ENCODE measurements at regions not wholly inside any gene's neighbourhood (a gene's known extent, or its start where the extent isn't known, plus 50 kb on each side); places are given as distances from the start of the nearest gene placed in this dataset.

GRCh38 chr2:21610304-21610703 is 486.5 kb downstream of the TDRD15 start:
- Histone ChIP-seq H2AFZ (ENCODE audit: low read depth, low read length, poor library complexity, severe bottlenecking) (no peak overlapping the region), H3K4me3 (replicated peaks in 1 of 2; ENCODE audit: low read depth in 1 of 2, low read length in 2 of 2) (no peak overlapping the region), H3K27me3 (ENCODE audit: insufficient read depth, low read length) (no peaks in the 10 kb centered on the region), H3K9ac (ENCODE audit: low read length) (no peak overlapping the region), H3K9me2 (ENCODE audit: insufficient read depth) (no peaks in the 10 kb centered on the region), H3K27ac (ENCODE audit: low read depth, low read length) (no peak overlapping the region), H3K4me1 (ENCODE audit: control insufficient read depth in 1 of 2, insufficient read depth in 2 of 2, low read length in 2 of 2) (no peaks in the 10 kb centered on the region), H3K36me3 (ENCODE audit: control insufficient read depth in 1 of 2, insufficient read depth in 2 of 2, low read length in 2 of 2) (no peaks in the 10 kb centered on the region), H3K4me2 (ENCODE audit: low read length) (no peak overlapping the region), H4K20me1 (ENCODE audit: insufficient read depth) (no peaks in the 10 kb centered on the region), H3K79me2 (ENCODE audit: insufficient read depth, low read length) (no peaks in the 10 kb centered on the region), H3K9me3 (ENCODE audit: control insufficient read depth in 1 of 2, insufficient read depth in 1 of 2, low read depth in 1 of 2, low read length in 2 of 2) (peaks cover 3 to 19% of the 10 kb centered on the region in 2 experiments; a peak in 2 of 4 replicates)
- POLR2A ChIA-PET = no interaction called here
- RAD21 ChIA-PET (ENCODE audit: low non-redundant PET in 1 of 2, low total read pairs in 2 of 2, uncharacterized antibody in 2 of 2, unreplicated experiment in 2 of 2) = no interaction called here
- CTCF ChIA-PET = no interaction called here
- no peak for TF ChIP-seq EGR1 (IDR thresholded peaks at IDR 0.05; ENCODE audit: low read depth)
- ATAC-seq = no peak
- DNase-seq (ENCODE audit: low read depth, low spot score) = no peak
- no TSS peak for BruUV-seq (replicated peaks)
- intact Hi-C loops (cut with micrococcal nuclease) = no loop called here

GRCh38 chr2:21617885-21618434 is 494.2 kb downstream of the TDRD15 start:
- POLR2A ChIA-PET = no interaction called here
- no peak overlapping the region for H3K4me2 ChIP-seq (ENCODE audit: low read length)
- H3K4me3 ChIP-seq (replicated peaks in 1 of 2; ENCODE audit: low read depth in 1 of 2, low read length in 2 of 2) = no peak overlapping the region
- DNase-seq (ENCODE audit: low read depth, low spot score) = no peak
- intact Hi-C loops (cut with micrococcal nuclease) = no loop called here
- no peaks in the 10 kb centered on the region for H3K79me2 ChIP-seq (ENCODE audit: insufficient read depth, low read length)
- H4K20me1 ChIP-seq (ENCODE audit: insufficient read depth) = no peaks in the 10 kb centered on the region
- H3K9me3 ChIP-seq (ENCODE audit: control insufficient read depth in 1 of 2, insufficient read depth in 1 of 2, low read depth in 1 of 2, low read length in 2 of 2) = peaks cover 0 to 22% of the 10 kb centered on the region in 2 experiments; a peak in 2 of 4 replicates
- H3K4me1 ChIP-seq (ENCODE audit: control insufficient read depth in 1 of 2, insufficient read depth in 2 of 2, low read length in 2 of 2) = no peaks in the 10 kb centered on the region
- H3K9ac ChIP-seq (ENCODE audit: low read length) = no peak overlapping the region
- H3K36me3 ChIP-seq (ENCODE audit: control insufficient read depth in 1 of 2, insufficient read depth in 2 of 2, low read length in 2 of 2) = no peaks in the 10 kb centered on the region
- H3K27ac ChIP-seq (ENCODE audit: low read depth, low read length) = no peak overlapping the region
- H3K27me3 ChIP-seq (ENCODE audit: insufficient read depth, low read length) = no peaks in the 10 kb centered on the region
- no peak for ATAC-seq
- CTCF ChIA-PET = no interaction called here
- H3K9me2 ChIP-seq (ENCODE audit: insufficient read depth) = no peaks in the 10 kb centered on the region
- no peak overlapping the region for H2AFZ ChIP-seq (ENCODE audit: low read depth, low read length, poor library complexity, severe bottlenecking)
- RAD21 ChIA-PET (ENCODE audit: low non-redundant PET in 1 of 2, low total read pairs in 2 of 2, uncharacterized antibody in 2 of 2, unreplicated experiment in 2 of 2) = no interaction called here
- BruUV-seq (replicated peaks) = no TSS peak
- TF ChIP-seq YY1 (IDR thresholded peaks at IDR 0.05; ENCODE audit: extremely low read depth, insufficient replicate concordance, low read depth, low read length) (no peak), EGR1 (IDR thresholded peaks at IDR 0.05; ENCODE audit: low read depth) (no peak), EZH2 (IDR thresholded peaks at IDR 0.05) (no peak), ATF3 (IDR thresholded peaks at IDR 0.05) (no peak), FOSL1 (IDR thresholded peaks at IDR 0.05; ENCODE audit: low read depth) (no peak), SIN3A (IDR thresholded peaks at IDR 0.05; ENCODE audit: low read depth) (no peak), SP1 (IDR thresholded peaks at IDR 0.05; ENCODE audit: low read depth) (no peak), POLR2AphosphoS5 (IDR thresholded peaks at IDR 0.05; ENCODE audit: low read depth, low read length) (no peak), ZNF274 (IDR thresholded peaks at IDR 0.05; ENCODE audit: low read depth, low read length) (no peak), SRF (IDR thresholded peaks at IDR 0.05; ENCODE audit: low read depth) (no peak)
